ENCODE measurements at regions not wholly inside any gene's neighbourhood (a gene's known extent, or its start where the extent isn't known, plus 50 kb on each side); places are given as distances from the start of the nearest gene placed in this dataset.
"Not testable (repeated sequence)": the region's sequence is repeated elsewhere in the genome, so short reads cannot be mapped to it uniquely, and the experiment has no call there.

DNA sequence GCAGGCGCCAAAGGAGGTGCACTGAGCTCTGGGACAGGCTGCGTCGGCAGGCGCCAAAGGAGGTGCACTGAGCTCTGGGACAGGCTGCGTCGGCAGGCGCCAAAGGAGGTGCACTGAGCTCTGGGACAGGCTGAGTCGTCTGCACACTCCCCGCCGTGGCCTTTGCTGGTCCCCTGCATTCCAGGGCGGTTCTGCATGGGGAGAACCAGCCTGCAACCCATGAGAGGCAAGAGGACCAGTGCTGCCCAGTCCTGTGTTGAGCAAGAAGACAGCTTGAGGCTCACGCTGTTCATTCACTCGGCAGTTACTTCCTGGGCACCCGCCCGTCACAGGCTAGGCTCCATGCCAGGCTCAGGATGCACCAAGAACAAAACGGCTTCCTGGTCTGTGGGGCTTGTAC is 150.6 kb upstream of the SALL3 start:
- not testable (repeated sequence) for DNase-seq

DNA sequence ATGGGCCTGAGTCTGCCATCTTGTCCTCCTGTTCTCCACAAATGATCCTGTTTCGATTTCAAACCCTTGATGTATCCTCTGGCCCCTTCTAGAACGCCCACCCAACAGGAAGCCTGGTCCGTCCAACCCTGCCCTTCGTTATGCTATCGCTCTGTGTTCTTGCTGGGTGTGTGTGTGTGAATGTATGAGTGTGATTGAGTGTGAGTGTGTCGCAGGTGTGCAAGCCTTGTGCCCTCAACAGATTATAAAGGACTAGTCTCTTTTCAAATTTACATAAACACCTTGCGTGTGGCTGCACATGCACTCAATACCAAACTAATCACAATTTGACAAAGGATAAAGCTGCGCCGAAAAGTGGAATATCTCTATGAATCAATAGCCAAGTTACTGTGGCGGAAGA is 149.5 kb upstream of the SALL3 start:
- no peak for DNase-seq

- no peak for DNase-seq
These were observed 148.8 kb upstream of the SALL3 start for GRCh38 chr18:78830826-78831225.

DNA sequence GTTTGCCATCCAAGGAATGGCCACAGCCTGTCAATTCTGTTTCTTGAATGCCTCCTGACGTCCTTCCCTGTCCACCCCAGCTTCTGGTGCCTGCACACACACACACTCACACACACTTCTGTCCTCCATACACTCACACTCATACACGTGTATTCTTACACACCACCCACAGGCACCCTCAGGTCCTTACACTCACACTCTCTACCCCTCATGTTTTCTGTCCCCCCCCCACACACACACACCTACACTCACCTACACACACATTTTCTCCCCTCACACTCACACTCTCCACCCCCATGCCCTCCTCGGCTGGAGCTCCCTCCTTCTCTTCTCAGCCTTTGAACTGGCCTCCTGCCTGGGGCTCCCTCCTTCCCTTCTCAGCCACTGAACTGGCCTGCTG is 148.0 kb upstream of the SALL3 start:
- no peak for DNase-seq

DNA sequence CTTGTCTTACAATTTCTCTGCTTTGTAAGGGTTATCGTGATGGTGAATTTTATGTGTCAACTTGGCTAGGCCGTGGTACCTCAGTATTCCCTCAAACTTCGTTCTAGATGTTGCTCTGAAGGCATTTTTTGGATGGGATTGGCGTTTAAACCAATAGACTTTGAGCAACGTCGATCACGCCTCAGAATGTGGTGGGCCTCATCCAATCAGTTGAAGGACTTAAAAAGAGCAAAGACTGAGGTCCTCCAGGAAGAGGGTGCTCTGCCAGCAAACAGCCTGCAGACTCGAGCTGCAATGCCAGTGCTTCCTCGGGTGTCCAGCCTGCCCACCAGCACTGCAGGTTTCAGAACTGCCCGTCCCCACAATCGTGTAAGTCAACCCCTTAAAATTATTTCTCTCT is 145.8 kb upstream of the SALL3 start:
- no peak for DNase-seq

DNA sequence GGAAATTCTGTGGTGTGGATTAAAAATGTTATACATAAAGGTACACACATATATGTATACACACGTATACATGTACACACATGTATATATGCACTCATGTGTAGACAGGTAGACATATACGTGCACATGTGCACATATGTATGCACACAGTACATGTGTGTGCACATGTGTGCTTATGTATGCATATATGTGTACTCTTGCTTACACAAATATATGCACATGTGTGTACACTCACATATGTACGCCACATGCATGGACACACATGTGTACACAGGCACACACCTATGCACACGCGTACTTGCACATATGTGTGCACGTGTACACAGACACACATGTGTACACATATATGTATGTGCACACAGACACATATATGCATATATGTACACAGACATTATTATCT is 142.8 kb upstream of the SALL3 start:
- no peak for DNase-seq

DNA sequence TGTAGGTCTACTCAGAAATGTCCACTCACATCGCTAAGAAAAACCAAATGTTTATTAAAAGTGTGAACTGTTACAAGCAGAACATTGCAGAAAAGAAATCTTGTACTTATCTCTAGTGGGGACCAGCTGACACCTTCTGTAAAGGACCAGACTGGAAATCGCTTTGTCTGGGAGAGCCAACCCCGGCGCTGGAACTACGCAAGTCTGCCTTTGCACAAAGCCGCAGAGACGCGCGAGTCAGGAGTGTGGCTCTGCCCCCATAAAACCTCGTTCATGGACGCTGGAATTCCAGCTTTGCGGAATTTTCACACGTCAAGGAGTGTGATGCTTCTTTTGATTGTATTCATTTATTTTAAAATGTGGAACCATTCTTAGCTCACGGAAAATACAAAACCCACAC is 141.9 kb upstream of the SALL3 start:
- no peak for DNase-seq

- no peak for DNase-seq
These were observed 141.4 kb upstream of the SALL3 start for GRCh38 chr18:78838183-78838582.

GRCh38 chr18:78849046-78849445 is 130.6 kb upstream of the SALL3 start:
- DNase-seq = no peak

DNA sequence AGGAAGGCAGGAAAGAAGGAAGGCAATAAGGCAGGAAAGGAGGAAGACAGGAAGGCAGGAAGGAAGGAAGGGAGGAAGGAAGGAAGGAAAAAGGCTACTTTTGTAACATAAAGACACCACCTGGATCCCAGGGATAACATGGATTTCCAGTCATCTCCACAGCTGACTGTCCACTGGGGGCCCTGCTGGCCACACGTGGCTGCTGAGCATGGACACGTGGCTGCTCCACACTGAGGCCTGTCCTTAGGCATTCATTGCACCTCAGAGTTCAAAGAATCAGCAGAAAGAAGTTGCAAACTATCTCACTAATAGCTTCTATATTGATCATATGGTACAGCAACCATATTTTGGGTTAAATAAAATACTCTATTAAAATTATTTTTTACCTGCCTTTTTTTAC is 130.2 kb upstream of the SALL3 start:
- no peak for DNase-seq

DNA sequence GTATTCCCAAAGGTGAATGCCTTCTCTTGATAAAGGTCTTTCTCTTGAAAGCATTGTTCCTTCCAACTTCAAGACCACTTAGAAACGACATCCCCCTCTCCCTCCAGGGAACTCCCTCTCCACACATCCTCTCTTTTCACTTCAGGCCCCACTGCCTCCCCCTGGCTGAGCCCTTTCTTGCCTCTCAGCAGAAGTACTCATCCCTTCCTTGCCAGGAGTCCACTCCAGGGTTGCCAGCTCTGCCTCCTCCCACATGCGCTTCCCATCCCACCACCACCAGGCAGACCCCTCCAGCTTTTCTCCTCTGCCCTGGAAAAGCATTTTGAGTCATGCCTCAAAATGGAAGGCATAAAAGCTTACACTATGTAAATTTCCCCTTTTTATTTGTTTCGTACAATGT is 126.3 kb upstream of the SALL3 start:
- no peak for DNase-seq

- no peak for DNase-seq
These were observed 124.4 kb upstream of the SALL3 start for GRCh38 chr18:78855188-78855587.

GRCh38 chr18:78856569-78857313 is 122.9 kb upstream of the SALL3 start:
- no peak for DNase-seq

- DNase-seq = no peak
These were observed 122.1 kb upstream of the SALL3 start for GRCh38 chr18:78857314-78858150.

GRCh38 chr18:78859686-78860085 is 119.9 kb upstream of the SALL3 start:
- no peak for DNase-seq

GRCh38 chr18:78860117-78860516 is 119.5 kb upstream of the SALL3 start:
- DNase-seq = no peak

- no peak for DNase-seq
These were observed 118.5 kb upstream of the SALL3 start for GRCh38 chr18:78861116-78861515.

GRCh38 chr18:78861706-78862105 is 117.9 kb upstream of the SALL3 start:
- no peak for DNase-seq

DNA sequence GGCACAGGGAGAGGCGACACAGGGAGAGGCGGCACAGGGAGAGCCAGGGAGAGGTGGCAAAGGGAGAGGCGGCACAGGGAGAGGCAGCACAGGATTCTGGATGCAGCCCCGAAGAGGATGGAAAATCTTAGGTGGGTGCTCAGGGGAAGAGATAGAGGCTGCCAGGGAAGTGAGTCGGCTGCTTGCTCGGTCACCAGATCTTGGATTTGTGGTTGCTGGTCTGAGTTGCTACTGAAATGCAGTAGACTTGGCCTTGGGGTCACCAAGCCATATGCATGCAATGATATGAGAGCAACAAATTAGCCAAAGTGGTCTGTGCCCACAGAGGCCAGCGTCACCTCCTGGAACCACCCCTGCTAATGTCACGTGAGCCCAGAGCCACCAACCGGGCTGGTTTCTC is 117.2 kb upstream of the SALL3 start:
- DNase-seq = no peak

- no peak for DNase-seq
These were observed 114.5 kb upstream of the SALL3 start for GRCh38 chr18:78865056-78865598.

DNA sequence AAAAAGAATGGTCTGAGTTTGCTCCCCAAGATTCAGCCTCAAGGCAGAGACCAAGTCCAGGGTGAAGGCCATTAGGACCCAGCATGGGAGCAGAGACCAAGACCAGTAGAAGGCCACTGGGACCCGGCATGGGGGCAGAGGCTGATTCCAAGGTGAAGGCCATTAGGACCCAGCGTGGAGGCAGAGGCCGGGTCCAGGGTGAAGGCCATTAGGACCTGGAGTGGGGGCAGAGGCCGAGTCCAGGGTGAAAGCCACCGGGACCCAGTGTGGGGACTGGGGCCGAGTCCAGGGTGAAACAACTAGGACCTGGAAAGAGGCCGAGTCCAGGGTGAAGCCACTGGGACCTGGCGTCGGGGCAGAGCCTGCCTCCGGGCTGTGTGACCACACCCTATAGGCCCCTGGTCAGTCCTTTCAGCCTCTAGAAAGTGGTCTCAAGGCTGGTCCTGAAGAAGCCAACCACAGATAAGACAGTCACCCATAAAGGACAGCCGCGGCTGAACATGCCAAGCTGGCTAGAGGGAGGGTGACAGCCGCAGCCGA is 113.8 kb upstream of the SALL3 start:
- DNase-seq = no peak

DNA sequence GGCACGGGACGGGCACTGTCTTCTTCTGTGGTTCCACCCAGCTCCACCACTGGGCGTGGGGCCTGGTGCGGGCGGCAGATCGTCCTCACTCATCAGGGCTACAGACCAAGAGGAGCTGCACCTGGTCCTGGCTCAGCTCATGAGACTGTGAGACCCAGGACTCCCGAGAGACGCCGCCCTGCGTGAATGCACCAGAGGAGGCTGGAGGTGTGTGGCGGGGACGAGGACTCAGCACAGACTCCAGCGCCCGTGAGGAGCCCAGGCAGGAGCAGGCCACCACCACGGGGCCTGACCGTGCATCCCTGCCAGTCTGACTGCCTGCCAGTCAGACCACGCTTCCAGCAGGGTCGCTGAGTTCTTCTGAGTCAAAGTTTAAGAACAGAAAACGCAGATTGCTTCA is 112.5 kb upstream of the SALL3 start:
- no peak for DNase-seq

Data from occipital lobe (tissue), 1 donor.